Spleen (tissue), 11 donors: ENCODE measurements at regions not wholly inside any gene's neighbourhood (a gene's known extent, or its start where the extent isn't known, plus 50 kb on each side); places are given as distances from the start of the nearest gene placed in this dataset.

Experiments
- DNase-seq: peaks from one replicate; pipeline ENCODE4 v3.0.0-alpha.2; 2020
- H3K27ac ChIP-seq, 8 donors: fragments of 200-600 bp; sonication (generic) in 7 of 8; 1 replicate in 4 of 8; 2 replicates in 4 of 8; pipeline versions ENCODE4 v1.5.0 to v1.8.0; 2016 to 2021; ENCODE audit warnings: inconsistent platforms in 4 of 8, mild to moderate bottlenecking in 4 of 8, moderate library complexity in 1 of 8
- H3K27me3 ChIP-seq, 7 donors: fragments of 200-600 bp; sonication (generic) in 6 of 7; replicated peaks in 1 of 7; 1 replicate in 4 of 7; 2 replicates in 3 of 7; pipeline versions ENCODE4 v1.5.0 to v1.8.0; 2016 to 2021; ENCODE audit warnings: inconsistent platforms in 3 of 7, mild to moderate bottlenecking in 1 of 7
- H3K36me3 ChIP-seq, 6 donors: fragments of 200-600 bp; sonication (generic) in 5 of 6; 1 replicate in 4 of 6; 2 replicates in 2 of 6; pipeline versions ENCODE4 v1.5.0 to v1.8.0; 2016 to 2021; ENCODE audit warnings: inconsistent platforms in 2 of 6
- H3K4me1 ChIP-seq, 6 donors: fragments of 200-600 bp; sonication (generic) in 5 of 6; 1 replicate in 3 of 6; 2 replicates in 3 of 6; pipeline versions ENCODE4 v1.5.0 to v1.8.0; 2016 to 2021; ENCODE audit warnings: inconsistent platforms in 3 of 6
- H3K4me3 ChIP-seq, 8 donors: fragments of 200-600 bp; sonication (generic) in 7 of 8; 1 replicate in 4 of 8; 2 replicates in 4 of 8; pipeline versions ENCODE4 v1.5.0 to v1.8.0; 2016 to 2021; ENCODE audit warnings: inconsistent platforms in 4 of 8, mild to moderate bottlenecking in 4 of 8, moderate library complexity in 2 of 8
- H3K9me3 ChIP-seq, 8 donors: fragments of 200-600 bp; sonication (generic) in 7 of 8; 1 replicate in 4 of 8; 2 replicates in 4 of 8; pipeline versions ENCODE4 v1.5.0 to v1.8.0; 2016 to 2021; ENCODE audit warnings: inconsistent platforms in 4 of 8
- CTCF ChIP-seq, 11 experiments: fragments of 200-600 bp in 7 of 11; fragments of 450-650 bp in 4 of 11; sonication (generic) in 4 of 11; IDR thresholded peaks in 8 of 11; conservative IDR thresholded peaks in 3 of 11; 1 replicate in 7 of 11; 2 replicates in 4 of 11; pipeline versions ENCODE4 v1.4.0 to v1.8.0; 2016 to 2021; ENCODE audit warnings: antibody characterized with exemption in 11 of 11, inconsistent platforms in 4 of 11, mild to moderate bottlenecking in 1 of 11
- POLR2A ChIP-seq, 3 donors: fragments of 450-650 bp; IDR thresholded peaks; one replicate each; pipeline ENCODE4 v1.5.1; 2017; ENCODE audit warnings: antibody characterized with exemption in 3 of 3, mild to moderate bottlenecking in 1 of 3
- POLR2AphosphoS5 ChIP-seq, 3 donors: sonication (generic); formaldehyde crosslinking; IDR thresholded peaks; one replicate each; pipeline ENCODE4 v1.5.1; 2017; ENCODE audit warnings: antibody characterized with exemption in 3 of 3
- WGBS, 5 donors: extraction: QIAGEN DNeasy Blood & Tissue Kit in 3 of 5; methylation state at CpG; one replicate each; pipeline versions ENCODE4 v1.1.5 to v1.1.7; 2013 to 2018; 5-methylcytosine and 5-hydroxymethylcytosine counted together
- intact Hi-C: fragments of 100-400 bp; cut with DNase I; formaldehyde crosslinking; loops from one replicate; pipeline ENCODE4 v1.15.0; 2023; ENCODE audit warnings: low total_unique reads
- donor health status: healthy with polysubstance abuse.
- donor health status: DM: no; HTN: no; CAD: no; lungs with moderate emphysema.
- donor health status: DM: no; HTN: no; CAD: no.
- donor health status: Bipolar disorder and iron deficiency.
- donor health status: healthy.
- donor health status: DM: no; HTN: no; CAD: no.
- donor health status: DM: yes; HTN: yes; CAD: no.

GRCh38 chr1:172754609-172755008 is 95.7 kb downstream of the FASLG start:
- intact Hi-C loops = no loop called here
- WGBS, 5 donors = 17 to 51% (median 27%) methylated on average over 1 of the region's 1 CpG
- Histone ChIP-seq H3K27ac (no peak overlapping the region), H3K4me1 (peaks cover 0 to 32% (median 11%) of the 10 kb centered on the region in 6 donors), H3K27me3 (no peaks in the 10 kb centered on the region), H3K9me3 (no peaks in the 10 kb centered on the region), H3K36me3 (no peaks in the 10 kb centered on the region), H3K4me3 (no peak overlapping the region)
- TF ChIP-seq POLR2AphosphoS5 (IDR thresholded peaks at IDR 0.05) (no peak), CTCF (IDR thresholded peaks at IDR 0.05 in 8 of 11, conservative IDR thresholded peaks at IDR 0.05 in 3 of 11) (no peak), POLR2A (IDR thresholded peaks at IDR 0.05) (no peak)
- no peak for DNase-seq

- 79 to 89% (median 81%) methylated on average over 7 of the region's 7 CpGs for WGBS, 5 donors
- TF ChIP-seq POLR2AphosphoS5 (IDR thresholded peaks at IDR 0.05) (no peak), POLR2A (IDR thresholded peaks at IDR 0.05) (no peak), CTCF (IDR thresholded peaks at IDR 0.05 in 8 of 11, conservative IDR thresholded peaks at IDR 0.05 in 3 of 11) (no peak)
- H3K27me3 ChIP-seq = no peaks in the 10 kb centered on the region
- intact Hi-C loops = no loop called here
- no peaks in the 10 kb centered on the region for H3K9me3 ChIP-seq
- H3K36me3 ChIP-seq = no peaks in the 10 kb centered on the region
- H3K4me1 ChIP-seq = peaks cover 0 to 32% (median 11%) of the 10 kb centered on the region in 6 donors
- H3K27ac ChIP-seq = no peak overlapping the region
- no peak overlapping the region for H3K4me3 ChIP-seq
- DNase-seq = no peak
Observed at GRCh38 chr1:172755099-172755498, 96.2 kb downstream of the FASLG start.

GRCh38 chr1:172756024-172756423 is 97.1 kb downstream of the FASLG start:
- no peaks in the 10 kb centered on the region for H3K36me3 ChIP-seq
- TF ChIP-seq CTCF (IDR thresholded peaks at IDR 0.05 in 8 of 11, conservative IDR thresholded peaks at IDR 0.05 in 3 of 11) = no peak
- no peak for TF ChIP-seq POLR2AphosphoS5 (IDR thresholded peaks at IDR 0.05)
- no peak for TF ChIP-seq POLR2A (IDR thresholded peaks at IDR 0.05)
- no peak overlapping the region for H3K27ac ChIP-seq
- WGBS, 5 donors = 44 to 55% (median 51%) methylated on average over 4 of the region's 4 CpGs
- no peak overlapping the region for H3K4me3 ChIP-seq
- intact Hi-C loops = no loop called here
- H3K9me3 ChIP-seq = no peaks in the 10 kb centered on the region
- DNase-seq = no peak
- no peaks in the 10 kb centered on the region for H3K27me3 ChIP-seq
- peaks cover 0 to 32% (median 11%) of the 10 kb centered on the region in 6 donors for H3K4me1 ChIP-seq

GRCh38 chr1:172758259-172758658 is 99.4 kb downstream of the FASLG start:
- TF ChIP-seq POLR2AphosphoS5 (IDR thresholded peaks at IDR 0.05) = no peak
- Histone ChIP-seq H3K4me1 (peaks cover 0 to 32% (median 11%) of the 10 kb centered on the region in 6 donors), H3K4me3 (no peak overlapping the region), H3K36me3 (no peaks in the 10 kb centered on the region), H3K27ac (no peak overlapping the region), H3K9me3 (no peaks in the 10 kb centered on the region), H3K27me3 (no peaks in the 10 kb centered on the region)
- DNase-seq = no peak
- intact Hi-C loops = no loop called here
- 90 to 98% (median 94%) methylated on average over 2 of the region's 2 CpGs for WGBS, 5 donors

- peaks cover 0 to 33% (median 4%) of the 10 kb centered on the region in 6 donors for H3K4me1 ChIP-seq
- intact Hi-C loops = no loop called here
- H3K27ac ChIP-seq = no peak overlapping the region
- TF ChIP-seq CTCF (IDR thresholded peaks at IDR 0.05 in 8 of 11, conservative IDR thresholded peaks at IDR 0.05 in 3 of 11) (no peak), POLR2A (IDR thresholded peaks at IDR 0.05) (no peak)
- H3K4me3 ChIP-seq = no peak overlapping the region
- WGBS, 5 donors = 85 to 95% (median 92%) methylated on average over 3 of the region's 3 CpGs
- H3K27me3 ChIP-seq = no peaks in the 10 kb centered on the region
- H3K9me3 ChIP-seq = no peaks in the 10 kb centered on the region
- no peaks in the 10 kb centered on the region for H3K36me3 ChIP-seq
- DNase-seq = no peak
Observed at GRCh38 chr1:172760121-172760520, 101.2 kb downstream of the FASLG start.
